GM19463 (cell line): ENCODE measurements at regions not wholly inside any gene's neighbourhood (a gene's known extent, or its start where the extent isn't known, plus 50 kb on each side); places are given as distances from the start of the nearest gene placed in this dataset.
"Not testable (repeated sequence)": the region's sequence is repeated elsewhere in the genome, so short reads cannot be mapped to it uniquely, and the experiment has no call there.

Experiments
- ATAC-seq: cut with Tn5 transposase; IDR thresholded peaks from one replicate; pipeline ENCODE4 v1.9.1; 2021; ENCODE audit warnings: mild to moderate bottlenecking, moderate library complexity; ENCODE audit not compliant: unreplicated experiment

DNA sequence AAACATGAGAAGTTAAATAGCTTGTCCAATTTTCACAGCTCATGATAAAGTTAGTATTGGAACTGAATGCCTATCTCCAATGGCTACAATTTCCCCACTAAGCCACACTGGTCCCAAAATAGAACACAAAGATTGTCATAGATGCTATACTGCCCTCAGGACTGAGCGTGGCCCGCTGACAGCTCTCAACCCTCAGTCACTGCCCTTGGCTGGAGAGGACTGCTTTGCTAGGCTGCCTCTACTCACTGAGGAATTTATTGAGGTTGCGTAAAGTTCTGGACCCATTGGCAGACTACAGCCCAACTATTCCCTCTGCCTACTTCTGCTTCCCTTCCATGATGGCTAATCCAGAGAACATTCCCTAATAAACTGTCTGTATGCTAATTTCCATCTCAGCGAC is 165.5 kb upstream of the BET1 start:
- ATAC-seq, result no peak

GRCh38 chr7:94170836-94171235 is 166.7 kb upstream of the BET1 start:
- ATAC-seq, result peak; percentile 96

DNA sequence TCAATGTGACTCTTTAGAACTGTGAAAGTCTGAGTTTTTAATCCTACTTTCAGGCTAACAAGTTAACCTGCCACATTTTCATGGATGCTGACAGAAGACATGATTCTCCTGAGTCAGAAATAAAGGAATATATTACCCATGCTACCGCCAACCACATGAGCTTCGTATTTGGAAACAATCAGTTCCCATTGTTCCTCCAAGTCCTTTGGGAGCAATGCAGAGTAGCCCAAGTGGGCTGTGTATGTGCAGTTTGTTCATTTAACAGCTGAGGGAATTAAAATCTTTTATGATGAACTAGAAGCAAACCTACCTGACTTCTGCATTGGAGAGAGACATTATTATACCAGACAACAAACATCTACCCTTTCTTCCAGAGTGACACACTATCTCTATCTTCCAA is 169.3 kb upstream of the BET1 start:
- ATAC-seq, result no peak

GRCh38 chr7:94174375-94174774 is 170.2 kb upstream of the BET1 start:
- no peak for ATAC-seq

DNA sequence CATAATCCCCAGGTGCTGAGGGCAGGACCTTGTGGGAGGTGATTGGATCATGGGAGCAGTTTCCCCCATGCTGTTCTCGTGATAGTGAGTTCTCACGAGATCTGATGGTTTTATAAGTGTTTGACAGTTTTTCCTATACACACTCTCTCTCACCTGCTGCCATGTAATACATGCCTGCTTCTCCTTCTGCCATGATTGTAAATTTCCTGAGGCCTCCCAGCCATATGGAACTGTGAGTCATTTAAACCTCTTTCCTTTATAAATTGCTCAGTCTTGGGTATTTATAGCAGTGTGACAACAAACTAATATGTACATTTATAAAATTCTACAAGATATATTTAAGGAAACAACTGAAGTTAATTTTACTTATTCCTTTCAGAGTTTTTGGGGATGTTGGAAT is 170.8 kb upstream of the BET1 start:
- no peak for ATAC-seq

- ATAC-seq, result no peak
Measured at GRCh38 chr7:94176694-94177200, 172.6 kb upstream of the BET1 start.

DNA sequence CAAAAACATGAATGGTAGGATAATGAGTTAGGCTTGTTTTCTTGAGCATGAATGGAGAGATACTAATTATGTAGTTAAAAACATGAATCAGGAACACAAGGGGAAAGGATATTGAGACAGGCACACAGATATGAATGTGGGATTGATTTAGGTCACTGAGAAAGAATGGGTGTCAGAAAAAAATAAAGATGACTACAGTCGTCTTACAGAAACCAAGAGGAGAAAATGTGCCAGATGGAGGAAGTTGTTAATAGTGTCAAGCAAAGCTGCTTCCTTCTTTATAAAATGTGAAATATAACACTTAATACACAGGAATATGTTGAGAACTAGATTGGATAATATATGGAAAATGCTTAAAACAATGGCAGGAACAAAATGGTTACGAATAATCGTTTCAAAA is 173.3 kb upstream of the BET1 start:
- ATAC-seq, result no peak

- peak; percentile 95 for ATAC-seq
Measured at GRCh38 chr7:94178230-94178629, 174.1 kb upstream of the BET1 start.

DNA sequence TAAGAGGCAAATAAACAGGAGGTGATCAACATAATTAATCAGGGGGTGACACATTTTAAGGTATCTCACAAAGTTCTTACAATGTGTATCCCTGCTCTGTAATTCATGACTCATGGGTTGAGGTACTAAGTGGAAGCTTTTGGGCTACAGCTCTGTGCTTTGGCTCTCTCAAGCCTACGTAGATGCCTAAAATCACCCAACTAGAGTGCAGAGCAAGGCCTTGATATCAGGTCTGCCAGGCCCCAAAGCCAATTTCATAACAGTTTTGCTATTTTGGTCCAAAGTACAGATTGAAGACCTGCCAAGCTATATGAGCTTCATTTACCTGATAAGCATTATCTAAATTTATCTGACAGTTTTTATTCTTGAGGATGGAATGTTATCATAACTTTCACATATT is 175.3 kb upstream of the BET1 start:
- no peak for ATAC-seq

GRCh38 chr7:94182066-94182465 is 177.9 kb upstream of the BET1 start:
- no peak for ATAC-seq

DNA sequence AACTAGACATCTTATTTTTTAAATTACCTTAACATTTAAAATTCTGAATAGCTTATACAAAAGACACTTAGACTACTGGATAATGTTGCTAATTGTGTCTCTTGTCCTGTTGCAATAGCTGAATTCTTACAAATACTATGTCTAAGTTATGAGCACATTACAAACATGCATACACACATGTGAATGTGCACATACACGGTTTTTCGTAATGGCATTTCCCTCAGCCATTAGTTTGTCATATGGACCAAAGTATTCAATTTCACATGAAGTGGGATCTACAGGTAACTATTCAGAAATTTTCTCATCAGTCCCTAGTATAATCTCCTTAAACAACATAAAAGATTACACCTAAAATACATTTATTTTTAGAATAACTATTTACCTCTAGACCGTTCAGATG is 178.6 kb upstream of the BET1 start:
- ATAC-seq, result no peak

DNA sequence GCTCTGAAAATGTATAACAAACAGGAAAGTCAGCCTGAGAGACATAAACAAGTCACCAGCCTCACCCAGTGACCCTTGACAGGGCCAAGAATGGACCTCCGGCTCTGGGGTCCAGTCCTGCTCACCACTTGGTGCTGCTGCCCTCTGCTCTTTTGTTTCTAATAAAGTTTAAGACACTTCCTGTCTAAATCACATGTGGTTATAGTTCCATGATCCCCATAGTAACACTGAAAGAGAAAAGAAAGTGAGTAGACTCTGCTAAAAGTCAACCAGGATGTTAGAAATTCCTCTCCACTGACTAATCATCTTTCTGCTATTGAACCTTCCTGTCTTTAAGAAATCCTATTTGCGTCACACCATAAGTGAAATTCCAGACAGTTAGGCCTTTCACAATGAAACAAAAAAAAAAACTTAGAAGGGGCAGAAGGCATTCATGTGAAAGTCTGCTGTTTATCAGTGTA is 179.2 kb upstream of the BET1 start:
- no peak for ATAC-seq

GRCh38 chr7:94183891-94184290 is 179.7 kb upstream of the BET1 start:
- ATAC-seq, result no peak

DNA sequence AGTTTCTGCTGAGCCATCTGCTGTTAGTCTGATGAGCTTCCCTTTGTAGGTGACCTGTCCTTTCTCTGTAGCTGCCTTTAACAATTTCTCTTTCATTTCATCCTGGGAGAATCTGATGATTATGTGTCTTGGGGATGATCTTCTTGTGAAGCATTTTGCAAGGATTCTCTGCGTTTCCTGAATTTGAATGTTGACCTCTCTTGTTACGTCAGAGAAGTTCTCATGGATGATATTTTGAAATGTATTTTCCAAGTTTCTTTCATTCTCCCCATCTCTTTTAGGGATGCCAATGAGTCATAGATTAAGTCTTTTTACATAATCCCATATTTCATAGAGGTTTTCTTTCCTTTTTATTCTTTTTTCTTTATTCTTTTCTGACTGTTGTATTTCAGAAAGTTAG is 184.2 kb upstream of the BET1 start:
- ATAC-seq, result no peak

- no peak for ATAC-seq
Measured at GRCh38 chr7:94190599-94191061, 186.5 kb upstream of the BET1 start.

DNA sequence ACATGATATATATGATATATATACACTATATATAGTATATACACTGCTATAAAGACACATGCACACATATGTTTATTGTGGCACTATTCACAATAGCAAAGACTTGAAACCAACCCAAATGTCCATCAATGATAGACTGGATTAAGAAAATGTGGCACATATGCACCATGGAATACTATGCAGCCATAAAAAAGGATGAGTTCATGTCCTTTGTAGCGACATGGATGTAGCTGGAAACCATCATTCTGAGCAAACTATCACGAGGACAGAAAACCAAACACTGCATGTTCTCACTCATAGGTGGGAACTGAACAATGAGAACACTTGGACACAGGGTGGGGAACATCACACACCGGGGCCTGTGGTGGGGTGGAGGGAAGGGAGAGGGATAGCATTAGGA is 190.3 kb upstream of the BET1 start:
- ATAC-seq, result not testable (repeated sequence)

DNA sequence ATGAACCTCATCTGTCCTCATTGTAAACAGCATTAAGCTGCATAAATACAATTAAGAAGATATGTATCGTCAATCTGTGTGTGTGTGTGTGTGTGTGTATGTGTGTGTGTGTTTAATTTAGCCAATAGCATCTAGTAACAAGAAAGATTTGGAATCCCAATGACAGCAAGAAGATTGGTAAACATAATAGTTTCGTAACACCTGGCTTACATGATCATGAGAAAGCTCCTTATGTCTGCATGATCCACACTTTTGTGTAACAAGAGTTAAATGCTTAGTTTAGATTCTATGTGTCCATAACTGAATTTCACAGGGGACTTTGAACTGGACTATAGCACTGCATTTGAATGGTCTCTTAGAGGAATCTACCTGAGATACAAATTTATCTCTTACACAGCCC is 191.0 kb upstream of the BET1 start:
- ATAC-seq, result no peak

GRCh38 chr7:94195813-94196212 is 191.7 kb upstream of the BET1 start:
- no peak for ATAC-seq

- no peak for ATAC-seq
Measured at GRCh38 chr7:94205529-94205928, 189.2 kb upstream of the COL1A2 start.

DNA sequence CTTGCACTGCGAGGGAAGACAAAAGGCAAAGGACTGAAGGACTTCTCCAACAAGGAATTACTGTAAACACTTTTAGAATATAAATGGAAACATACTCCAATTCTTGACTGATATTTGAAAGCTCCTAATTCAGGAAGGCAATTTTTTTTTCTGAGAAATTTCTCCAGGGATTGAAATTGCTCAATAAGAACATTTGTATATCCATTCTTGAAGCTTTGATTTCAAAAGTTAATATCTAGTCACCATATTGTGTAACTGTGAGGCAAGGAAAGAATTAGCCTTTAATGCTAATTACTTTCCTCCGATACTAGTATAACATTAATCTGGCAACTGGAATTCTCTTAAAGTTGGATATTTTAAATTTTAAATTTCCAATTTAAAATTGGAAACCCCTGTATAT is 188.4 kb upstream of the COL1A2 start:
- no peak for ATAC-seq

GRCh38 chr7:94212160-94212559 is 182.5 kb upstream of the COL1A2 start:
- ATAC-seq, result no peak

DNA sequence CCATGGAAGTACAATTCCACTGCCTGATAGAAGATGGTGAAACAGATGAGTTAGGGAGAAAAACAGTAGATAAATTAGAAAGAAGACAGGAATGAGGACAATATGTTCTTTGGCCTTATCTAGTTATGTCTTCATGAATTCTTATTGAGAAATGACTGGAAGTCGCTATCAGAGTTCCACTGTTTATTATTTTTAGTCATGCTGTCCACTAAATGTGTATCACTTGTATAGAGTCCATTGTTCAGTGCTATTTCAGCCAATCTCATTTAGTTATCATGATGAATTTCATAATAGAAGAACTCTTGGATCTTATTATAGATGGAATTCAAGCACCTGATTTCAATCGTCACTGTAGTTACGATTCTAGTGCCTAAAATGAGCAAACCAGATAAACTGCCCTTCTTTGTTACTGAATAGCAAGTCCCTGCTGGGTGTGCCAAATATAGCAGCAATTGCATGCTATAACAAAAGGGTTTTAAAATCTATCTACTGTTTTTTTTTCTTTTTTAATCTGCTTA is 177.7 kb upstream of the COL1A2 start:
- ATAC-seq, result no peak

GRCh38 chr7:94217766-94218165 is 176.9 kb upstream of the COL1A2 start:
- no peak for ATAC-seq
